Activated CD8-positive, alpha-beta memory T cell treated with anti-CD3 and anti-CD28 coated beads for 1 hour (primary cell): ENCODE measurements at regions not wholly inside any gene's neighbourhood (a gene's known extent, or its start where the extent isn't known, plus 50 kb on each side); places are given as distances from the start of the nearest gene placed in this dataset.
"Not testable (repeated sequence)": the region's sequence is repeated elsewhere in the genome, so short reads cannot be mapped to it uniquely, and the experiment has no call there.

Experiments used
- DNase-seq, 2 donors: peaks; one replicate each; pipeline ENCODE4 v3.0.0-alpha.2; 2020; ENCODE audit warnings: low read depth in 1 of 2; ENCODE audit errors: extremely low read depth in 1 of 2

GRCh38 chr21:15301014-15301413, 236.2 kb upstream of the NRIP1 start:
- no peak for DNase-seq

- no peak for DNase-seq
Measured at GRCh38 chr21:15301736-15302135, 236.9 kb upstream of the NRIP1 start.

GRCh38 chr21:15306271-15306670, 241.5 kb upstream of the NRIP1 start:
- DNase-seq = no peak

GRCh38 chr21:15308333-15308732, 243.5 kb upstream of the NRIP1 start:
- no peak for DNase-seq

- DNase-seq = no peak
Measured at GRCh38 chr21:15309022-15309590, 244.3 kb upstream of the NRIP1 start.

- DNase-seq = no peak
Measured at GRCh38 chr21:15309721-15310120, 244.9 kb upstream of the NRIP1 start.

- no peak for DNase-seq
Measured at GRCh38 chr21:15311510-15311909, 246.7 kb upstream of the NRIP1 start.

- not testable (repeated sequence) for DNase-seq
Measured at GRCh38 chr21:15317034-15317433, 252.2 kb upstream of the NRIP1 start.

GRCh38 chr21:15319727-15320126, 254.9 kb upstream of the NRIP1 start:
- DNase-seq = no peak

- DNase-seq = no peak
Measured at GRCh38 chr21:15324542-15324941, 259.7 kb upstream of the NRIP1 start.

GRCh38 chr21:15326032-15326867, 261.4 kb upstream of the NRIP1 start:
- DNase-seq = no peak

GRCh38 chr21:15327637-15328265, 263.0 kb upstream of the NRIP1 start:
- DNase-seq = no peak

- DNase-seq = no peak
Measured at GRCh38 chr21:15329191-15329590, 264.4 kb upstream of the NRIP1 start.

- DNase-seq = no peak
Measured at GRCh38 chr21:15330872-15331271, 266.1 kb upstream of the NRIP1 start.

GRCh38 chr21:15332572-15332971, 267.8 kb upstream of the NRIP1 start:
- DNase-seq = no peak

GRCh38 chr21:15333136-15333710, 268.4 kb upstream of the NRIP1 start:
- no peak for DNase-seq

GRCh38 chr21:15333951-15334350, 269.2 kb upstream of the NRIP1 start:
- no peak for DNase-seq

GRCh38 chr21:15343066-15343465, 278.3 kb upstream of the NRIP1 start:
- no peak for DNase-seq

GRCh38 chr21:15352009-15352408, 287.2 kb upstream of the NRIP1 start:
- no peak for DNase-seq

GRCh38 chr21:15353546-15353945, 288.7 kb upstream of the NRIP1 start:
- DNase-seq = no peak

- DNase-seq = no peak
Measured at GRCh38 chr21:15354516-15354915, 289.7 kb upstream of the NRIP1 start.

GRCh38 chr21:15355066-15355465, 290.3 kb upstream of the NRIP1 start:
- no peak for DNase-seq
